ENCODE measurements at regions not wholly inside any gene's neighbourhood (a gene's known extent, or its start where the extent isn't known, plus 50 kb on each side); places are given as distances from the start of the nearest gene placed in this dataset.
"Not testable (repeated sequence)": the region's sequence is repeated elsewhere in the genome, so short reads cannot be mapped to it uniquely, and the experiment has no call there.

- no peak overlapping the region for H2BK15ac ChIP-seq (ENCODE audit: low read depth, low read length)
- intact Hi-C loops (cut with micrococcal nuclease): no loop called here
- TF ChIP-seq FOS (IDR thresholded peaks at IDR 0.05; ENCODE audit: low read depth, low read length): no peak
- no peak for TF ChIP-seq BHLHE40 (IDR thresholded peaks at IDR 0.05; ENCODE audit: low read depth, low read length)
- no peak for TF ChIP-seq NFE2L2 (IDR thresholded peaks at IDR 0.05; ENCODE audit: low read depth, low read length)
- TF ChIP-seq, protein P1, sequence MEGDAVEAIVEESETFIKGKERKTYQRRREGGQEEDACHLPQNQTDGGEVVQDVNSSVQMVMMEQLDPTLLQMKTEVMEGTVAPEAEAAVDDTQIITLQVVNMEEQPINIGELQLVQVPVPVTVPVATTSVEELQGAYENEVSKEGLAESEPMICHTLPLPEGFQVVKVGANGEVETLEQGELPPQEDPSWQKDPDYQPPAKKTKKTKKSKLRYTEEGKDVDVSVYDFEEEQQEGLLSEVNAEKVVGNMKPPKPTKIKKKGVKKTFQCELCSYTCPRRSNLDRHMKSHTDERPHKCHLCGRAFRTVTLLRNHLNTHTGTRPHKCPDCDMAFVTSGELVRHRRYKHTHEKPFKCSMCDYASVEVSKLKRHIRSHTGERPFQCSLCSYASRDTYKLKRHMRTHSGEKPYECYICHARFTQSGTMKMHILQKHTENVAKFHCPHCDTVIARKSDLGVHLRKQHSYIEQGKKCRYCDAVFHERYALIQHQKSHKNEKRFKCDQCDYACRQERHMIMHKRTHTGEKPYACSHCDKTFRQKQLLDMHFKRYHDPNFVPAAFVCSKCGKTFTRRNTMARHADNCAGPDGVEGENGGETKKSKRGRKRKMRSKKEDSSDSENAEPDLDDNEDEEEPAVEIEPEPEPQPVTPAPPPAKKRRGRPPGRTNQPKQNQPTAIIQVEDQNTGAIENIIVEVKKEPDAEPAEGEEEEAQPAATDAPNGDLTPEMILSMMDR (conservative IDR thresholded peaks at IDR 0.05; ENCODE audit: low read depth, low read length): no peak
- TF ChIP-seq CEBPB (IDR thresholded peaks at IDR 0.05; ENCODE audit: low read depth, low read length): peak; percentile 74
- no TSS peak for BruUV-seq (replicated peaks)
- H2AK9ac ChIP-seq (replicated peaks; ENCODE audit: low read depth, low read length, poor library complexity): no peak overlapping the region
- ChIA-PET CTCF (interaction anchor here (0.6 kb wide), 1 partner anchor 313 kb away, joined by 4 read pairs; no protein-coding TSS in a partner anchor), POLR2A (ENCODE audit: unreplicated experiment) (no interaction called here)
- no CpG with 5 or more reads among the region's 4 CpGs for WGBS, 2 experiments (ENCODE audit: extremely low coverage in 2 of 2, insufficient read length in 1 of 2)
- H3K4me2 ChIP-seq (ENCODE audit: low read depth, low read length): no peak overlapping the region
- no peak overlapping the region for H3K4me3 ChIP-seq (ENCODE audit: insufficient read depth, low read depth, low read length)
- H4K8ac ChIP-seq (ENCODE audit: low read depth in 2 of 2, low read length in 2 of 2): no peak overlapping the region
- in situ Hi-C loops (cut with MboI; ENCODE audit: low sequenced_read_pairs): no loop called here
- H3K9ac ChIP-seq (ENCODE audit: low read depth, low read length): no peak overlapping the region
- no peak overlapping the region for H2BK5ac ChIP-seq (ENCODE audit: low read depth, low read length, poor library complexity, severe bottlenecking)
- H2AFZ ChIP-seq (replicated peaks; ENCODE audit: low read length, poor library complexity): no peak overlapping the region
- H4K5ac ChIP-seq (ENCODE audit: low read depth, low read length): no peak overlapping the region
- no peaks in the 10 kb centered on the region for H3K79me1 ChIP-seq (ENCODE audit: low read depth in 1 of 2, low read length in 2 of 2)
- no peak overlapping the region for H3K14ac ChIP-seq (replicated peaks; ENCODE audit: low read depth, low read length)
- dilution Hi-C loops (cut with HindIII; ENCODE audit: low sequenced_read_pairs, unreplicated experiment): no loop called here
- no peaks in the 10 kb centered on the region for H4K20me1 ChIP-seq (ENCODE audit: insufficient read depth, low read length)
- no peak overlapping the region for H2AK5ac ChIP-seq (ENCODE audit: low read depth, low read length)
- H3K27me3 ChIP-seq (ENCODE audit: control insufficient read depth, insufficient read depth, low read length): no peaks in the 10 kb centered on the region
- no peak overlapping the region for H4K91ac ChIP-seq (ENCODE audit: insufficient read depth, low read depth, low read length)
- no peak overlapping the region for H3K56ac ChIP-seq (ENCODE audit: extremely low read depth, insufficient read depth, low read length)
- no peaks in the 10 kb centered on the region for H3K4me1 ChIP-seq (ENCODE audit: control insufficient read depth, insufficient read depth, low read length)
- H3K18ac ChIP-seq (ENCODE audit: low read depth, low read length): no peak overlapping the region
- DNase-seq (no peak), ATAC-seq (ENCODE audit: low read depth) (no peak)
- H2BK120ac ChIP-seq (ENCODE audit: low read depth, low read length): no peak overlapping the region
- H2BK20ac ChIP-seq (ENCODE audit: low read depth, low read length): no peak overlapping the region
- H3K9me3 ChIP-seq (ENCODE audit: control insufficient read depth, insufficient read depth, low read length): no peaks in the 10 kb centered on the region; the same call in 1 of the 2 replicates
- H3K23ac ChIP-seq (ENCODE audit: low read depth, low read length): no peak overlapping the region
- no peaks in the 10 kb centered on the region for H3K36me3 ChIP-seq (ENCODE audit: control insufficient read depth, insufficient read depth, low read length)
- no peak overlapping the region for H3K27ac ChIP-seq (ENCODE audit: insufficient read depth, low read length)
- no peak overlapping the region for H3K4ac ChIP-seq (ENCODE audit: low read depth, low read length)
- no peaks in the 10 kb centered on the region for H3K9me1 ChIP-seq (ENCODE audit: insufficient read depth, low read length)
Observed at GRCh38 chr5:104859437-104859836, 1296.8 kb upstream of the NUDT12 start.

- POLR2A ChIA-PET (ENCODE audit: unreplicated experiment); H3K23ac ChIP-seq (ENCODE audit: low read depth, low read length); BruUV-seq (replicated peaks): not testable (repeated sequence)
Observed at GRCh38 chr5:104852099-104852498, 1289.5 kb upstream of the NUDT12 start.

More at GRCh38 chr5:104852099-104852498, 1289.5 kb upstream of the NUDT12 start:
- no CpG with 5 or more reads among the region's 5 CpGs for WGBS, 2 experiments (ENCODE audit: extremely low coverage in 2 of 2, insufficient read length in 1 of 2)
- H3K4me2 ChIP-seq (ENCODE audit: low read depth, low read length); H3K79me1 ChIP-seq (ENCODE audit: low read depth in 1 of 2, low read length in 2 of 2); H2AK5ac ChIP-seq (ENCODE audit: low read depth, low read length); H2BK5ac ChIP-seq (ENCODE audit: low read depth, low read length, poor library complexity, severe bottlenecking); H3K56ac ChIP-seq (ENCODE audit: extremely low read depth, insufficient read depth, low read length); H4K91ac ChIP-seq (ENCODE audit: insufficient read depth, low read depth, low read length); H3K4me1 ChIP-seq (ENCODE audit: control insufficient read depth, insufficient read depth, low read length); H3K14ac ChIP-seq (replicated peaks; ENCODE audit: low read depth, low read length); H4K5ac ChIP-seq (ENCODE audit: low read depth, low read length); CTCF ChIA-PET; H3K4ac ChIP-seq (ENCODE audit: low read depth, low read length); H3K4me3 ChIP-seq (ENCODE audit: insufficient read depth, low read depth, low read length); H2BK120ac ChIP-seq (ENCODE audit: low read depth, low read length); DNase-seq; in situ Hi-C loops (cut with MboI; ENCODE audit: low sequenced_read_pairs); H3K9me1 ChIP-seq (ENCODE audit: insufficient read depth, low read length); H3K27me3 ChIP-seq (ENCODE audit: control insufficient read depth, insufficient read depth, low read length); H2BK15ac ChIP-seq (ENCODE audit: low read depth, low read length); H4K8ac ChIP-seq (ENCODE audit: low read depth in 2 of 2, low read length in 2 of 2); H2AFZ ChIP-seq (replicated peaks; ENCODE audit: low read length, poor library complexity); H3K9me3 ChIP-seq (ENCODE audit: control insufficient read depth, insufficient read depth, low read length); H2BK20ac ChIP-seq (ENCODE audit: low read depth, low read length); H3K9ac ChIP-seq (ENCODE audit: low read depth, low read length); H3K36me3 ChIP-seq (ENCODE audit: control insufficient read depth, insufficient read depth, low read length); H2AK9ac ChIP-seq (replicated peaks; ENCODE audit: low read depth, low read length, poor library complexity); dilution Hi-C loops (cut with HindIII; ENCODE audit: low sequenced_read_pairs, unreplicated experiment); intact Hi-C loops (cut with micrococcal nuclease); ATAC-seq (ENCODE audit: low read depth); H3K18ac ChIP-seq (ENCODE audit: low read depth, low read length); H4K20me1 ChIP-seq (ENCODE audit: insufficient read depth, low read length); H3K27ac ChIP-seq (ENCODE audit: insufficient read depth, low read length): not testable (repeated sequence)

Measured in IMR-90 (cell line).